ENCODE measurements at regions not wholly inside any gene's neighbourhood (a gene's known extent, or its start where the extent isn't known, plus 50 kb on each side); places are given as distances from the start of the nearest gene placed in this dataset.

- TF ChIP-seq, protein P1, sequence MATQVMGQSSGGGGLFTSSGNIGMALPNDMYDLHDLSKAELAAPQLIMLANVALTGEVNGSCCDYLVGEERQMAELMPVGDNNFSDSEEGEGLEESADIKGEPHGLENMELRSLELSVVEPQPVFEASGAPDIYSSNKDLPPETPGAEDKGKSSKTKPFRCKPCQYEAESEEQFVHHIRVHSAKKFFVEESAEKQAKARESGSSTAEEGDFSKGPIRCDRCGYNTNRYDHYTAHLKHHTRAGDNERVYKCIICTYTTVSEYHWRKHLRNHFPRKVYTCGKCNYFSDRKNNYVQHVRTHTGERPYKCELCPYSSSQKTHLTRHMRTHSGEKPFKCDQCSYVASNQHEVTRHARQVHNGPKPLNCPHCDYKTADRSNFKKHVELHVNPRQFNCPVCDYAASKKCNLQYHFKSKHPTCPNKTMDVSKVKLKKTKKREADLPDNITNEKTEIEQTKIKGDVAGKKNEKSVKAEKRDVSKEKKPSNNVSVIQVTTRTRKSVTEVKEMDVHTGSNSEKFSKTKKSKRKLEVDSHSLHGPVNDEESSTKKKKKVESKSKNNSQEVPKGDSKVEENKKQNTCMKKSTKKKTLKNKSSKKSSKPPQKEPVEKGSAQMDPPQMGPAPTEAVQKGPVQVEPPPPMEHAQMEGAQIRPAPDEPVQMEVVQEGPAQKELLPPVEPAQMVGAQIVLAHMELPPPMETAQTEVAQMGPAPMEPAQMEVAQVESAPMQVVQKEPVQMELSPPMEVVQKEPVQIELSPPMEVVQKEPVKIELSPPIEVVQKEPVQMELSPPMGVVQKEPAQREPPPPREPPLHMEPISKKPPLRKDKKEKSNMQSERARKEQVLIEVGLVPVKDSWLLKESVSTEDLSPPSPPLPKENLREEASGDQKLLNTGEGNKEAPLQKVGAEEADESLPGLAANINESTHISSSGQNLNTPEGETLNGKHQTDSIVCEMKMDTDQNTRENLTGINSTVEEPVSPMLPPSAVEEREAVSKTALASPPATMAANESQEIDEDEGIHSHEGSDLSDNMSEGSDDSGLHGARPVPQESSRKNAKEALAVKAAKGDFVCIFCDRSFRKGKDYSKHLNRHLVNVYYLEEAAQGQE (IDR thresholded peaks at IDR 0.05; ENCODE audit: low read depth): no peak
- no peak for TF ChIP-seq MAX (IDR thresholded peaks at IDR 0.05)
Measured at GRCh38 chr16:86061318-86061695, 162.3 kb downstream of the IRF8 start.
